HL-60 (cell line): ENCODE measurements at regions not wholly inside any gene's neighbourhood (a gene's known extent, or its start where the extent isn't known, plus 50 kb on each side); places are given as distances from the start of the nearest gene placed in this dataset.

ENCODE experiments used
- CTCF ChIP-seq: IDR thresholded peaks from one replicate; pipeline ENCODE4 v1.5.1; 2011; ENCODE audit warnings: low read length, control low read depth, inconsistent platforms; ENCODE audit not compliant: insufficient read depth
- GABPA ChIP-seq: IDR thresholded peaks from 2 replicates; pipeline ENCODE4 v1.6.1; 2012; ENCODE audit warnings: low read depth
- POLR2AphosphoS5 ChIP-seq: IDR thresholded peaks from 2 replicates; pipeline ENCODE4 v1.6.1; 2012; ENCODE audit warnings: low read depth

GRCh38 chr7:42292991-42293521 lies 56.0 kb upstream of the GLI3 start:
- TF ChIP-seq CTCF = no peak
- TF ChIP-seq GABPA = no peak
- TF ChIP-seq POLR2AphosphoS5 = no peak
